IMR-90 (cell line): ENCODE measurements at regions not wholly inside any gene's neighbourhood (a gene's known extent, or its start where the extent isn't known, plus 50 kb on each side); places are given as distances from the start of the nearest gene placed in this dataset.

Experiments
- ATAC-seq: fragments of 200-7000 bp; cut with Tn5 transposase; 2 replicates; pipeline ENCODE4 v1.9.1; 2020; ENCODE audit warnings: low read depth, mild to moderate bottlenecking, moderate library complexity
- BruUV-seq: library from RNA; stranded (reverse); fragments of 400-500 nt; replicated peaks from 2 replicates; lab custom pipeline; 2021; lab: Mats Ljungman, UMichigan
- CTCF ChIA-PET: fragments of 300-600 bp; formaldehyde crosslinking; extraction: SDS; loops from one replicate; lab custom pipeline; 2021; ENCODE audit warnings: antibody characterized with exemption; lab: Yijun Ruan, JAX
- POLR2A ChIA-PET: fragments of 300-600 bp; sonication (Branson Sonifier 250); formaldehyde crosslinking; loops from one replicate; lab custom pipeline; 2022; ENCODE audit warnings: antibody characterized with exemption; ENCODE audit not compliant: unreplicated experiment; lab: Charles Lee
- DNase-seq: peaks from one replicate; pipeline ENCODE4 v3.0.0; 2013
- H2AFZ ChIP-seq: replicated peaks from 2 replicates; pipeline ENCODE3; 2013; ENCODE audit warnings: low read length, mild to moderate bottlenecking; ENCODE audit not compliant: poor library complexity
- H2AK5ac ChIP-seq: 2 replicates; pipeline ENCODE4 v1.6.1; 2013; ENCODE audit warnings: low read depth, low read length, inconsistent platforms
- H2AK9ac ChIP-seq: replicated peaks from 2 replicates; pipeline ENCODE3; 2013; ENCODE audit warnings: mild to moderate bottlenecking, low read depth, low read length, moderate library complexity; ENCODE audit not compliant: poor library complexity
- H2BK120ac ChIP-seq: 2 replicates; pipeline ENCODE4 v1.6.1; 2013; ENCODE audit warnings: low read depth, low read length, inconsistent platforms
- H2BK15ac ChIP-seq: 3 replicates; pipeline ENCODE4 v1.6.1; 2013; ENCODE audit warnings: low read depth, low read length, inconsistent platforms
- H2BK20ac ChIP-seq: 2 replicates; pipeline ENCODE4 v1.6.1; 2013; ENCODE audit warnings: low read depth, mild to moderate bottlenecking, inconsistent platforms, low read length, moderate library complexity
- H2BK5ac ChIP-seq: 2 replicates; pipeline ENCODE4 v1.6.1; 2013; ENCODE audit warnings: mild to moderate bottlenecking, low read depth, low read length, inconsistent platforms; ENCODE audit not compliant: poor library complexity, severe bottlenecking
- H3K14ac ChIP-seq: replicated peaks from 2 replicates; pipeline ENCODE4 v1.6.1; 2013; ENCODE audit warnings: low read depth, low read length, inconsistent platforms
- H3K18ac ChIP-seq: 2 replicates; pipeline ENCODE4 v1.6.1; 2013; ENCODE audit warnings: low read depth, low read length, control low read depth
- H3K23ac ChIP-seq: 2 replicates; pipeline ENCODE4 v1.6.1; 2013; ENCODE audit warnings: low read depth, low read length, inconsistent platforms
- H3K27ac ChIP-seq: 2 replicates; pipeline ENCODE4 v1.5.1; 2013; ENCODE audit warnings: mild to moderate bottlenecking, control low read depth, low read length; ENCODE audit not compliant: insufficient read depth
- H3K27me3 ChIP-seq: 2 replicates; pipeline ENCODE4 v1.6.1; 2013; ENCODE audit warnings: low read length; ENCODE audit not compliant: control insufficient read depth, insufficient read depth
- H3K36me3 ChIP-seq: 2 replicates; pipeline ENCODE4 v1.6.1; 2013; ENCODE audit warnings: low read length, mixed read lengths; ENCODE audit not compliant: control insufficient read depth, insufficient read depth
- H3K4ac ChIP-seq: 2 replicates; pipeline ENCODE4 v1.6.1; 2013; ENCODE audit warnings: low read depth, low read length, inconsistent platforms
- H3K4me1 ChIP-seq: 2 replicates; pipeline ENCODE4 v1.6.1; 2013; ENCODE audit warnings: low read length, mixed read lengths; ENCODE audit not compliant: control insufficient read depth, insufficient read depth
- H3K4me2 ChIP-seq: 2 replicates; pipeline ENCODE4 v1.6.1; 2013; ENCODE audit warnings: low read depth, mild to moderate bottlenecking, control low read depth, low read length, moderate library complexity
- H3K4me3 ChIP-seq: 2 replicates; pipeline ENCODE4 v1.5.1; 2013; ENCODE audit warnings: low read depth, mild to moderate bottlenecking, control low read depth, low read length, moderate library complexity; ENCODE audit not compliant: insufficient read depth
- H3K56ac ChIP-seq: 2 replicates; pipeline ENCODE4 v1.6.1; 2013; ENCODE audit warnings: low read length, inconsistent platforms; ENCODE audit not compliant: insufficient read depth; ENCODE audit errors: extremely low read depth
- H3K79me1 ChIP-seq, 2 experiments: 2 replicates each; pipeline ENCODE4 v1.6.1; 2013; ENCODE audit warnings: low read length in 2 of 2, inconsistent platforms in 1 of 2, low read depth in 1 of 2
- H3K9ac ChIP-seq: 2 replicates; pipeline ENCODE4 v1.6.1; 2013; ENCODE audit warnings: low read depth, low read length, control low read depth
- H3K9me1 ChIP-seq: 2 replicates; pipeline ENCODE4 v1.6.1; 2013; ENCODE audit warnings: low read length, inconsistent platforms; ENCODE audit not compliant: insufficient read depth
- H3K9me3 ChIP-seq: 2 replicates; pipeline ENCODE4 v1.6.1; 2013; ENCODE audit warnings: low read length; ENCODE audit not compliant: control insufficient read depth, insufficient read depth
- H4K20me1 ChIP-seq: 2 replicates; pipeline ENCODE4 v1.6.1; 2013; ENCODE audit warnings: low read length, inconsistent platforms; ENCODE audit not compliant: insufficient read depth
- H4K5ac ChIP-seq: 2 replicates; pipeline ENCODE4 v1.6.1; 2013; ENCODE audit warnings: mild to moderate bottlenecking, low read depth, low read length, control low read depth
- H4K8ac ChIP-seq, 2 experiments: 2 replicates each; pipeline ENCODE4 v1.6.1; 2013; ENCODE audit warnings: low read depth in 2 of 2, low read length in 2 of 2, control low read depth in 1 of 2, inconsistent platforms in 1 of 2
- H4K91ac ChIP-seq: 2 replicates; pipeline ENCODE4 v1.6.1; 2013; ENCODE audit warnings: low read depth, low read length, inconsistent platforms; ENCODE audit not compliant: insufficient read depth
- CHD1 ChIP-seq: IDR thresholded peaks from 2 replicates; pipeline ENCODE4 v1.6.1; 2012; ENCODE audit warnings: low read depth, low read length, improper control_type of control experiment
- FOS ChIP-seq: fragments of 150-350 bp; IDR thresholded peaks from 2 replicates; pipeline ENCODE4 v1.6.1; 2016; ENCODE audit warnings: low read depth, low read length
- MAZ ChIP-seq: IDR thresholded peaks from 2 replicates; pipeline ENCODE4 v1.6.1; 2012; ENCODE audit warnings: low read depth, mild to moderate bottlenecking, low read length, improper control_type of control experiment, moderate library complexity, borderline replicate concordance
- MXI1 ChIP-seq: IDR thresholded peaks from 2 replicates; pipeline ENCODE4 v1.6.1; 2012; ENCODE audit warnings: low read depth, mild to moderate bottlenecking, low read length, moderate library complexity, borderline replicate concordance
- RAD21 ChIP-seq: IDR thresholded peaks from 2 replicates; pipeline ENCODE4 v1.6.1; 2012; ENCODE audit warnings: low read length, improper control_type of control experiment
- USF2 ChIP-seq: fragments of 150-350 bp; IDR thresholded peaks from 2 replicates; pipeline ENCODE4 v1.6.1; 2017; ENCODE audit warnings: mild to moderate bottlenecking, antibody characterized with exemption, low read length, low read depth
- WGBS, 2 experiments: methylation state at CpG; one replicate each; pipeline versions ENCODE4 v1.1.5 to v1.1.7; 2013; ENCODE audit warnings: missing lambda C conversion rate in 2 of 2; ENCODE audit not compliant: insufficient read length in 1 of 2; ENCODE audit errors: extremely low coverage in 2 of 2; 5-methylcytosine and 5-hydroxymethylcytosine counted together
- dilution Hi-C: fragments of 300-500 bp; cut with HindIII; formaldehyde crosslinking; loops from one replicate; pipeline ENCODE4 v1.14.3; 2018; ENCODE audit warnings: low sequenced_read_pairs; ENCODE audit not compliant: unreplicated experiment
- in situ Hi-C: fragments of 300-500 bp; cut with MboI; formaldehyde crosslinking; loops from 3 replicates; pipeline ENCODE4 v1.14.3; 2019; ENCODE audit warnings: low sequenced_read_pairs, inconsistent platforms, mixed read lengths
- intact Hi-C: fragments of 100-400 bp; cut with micrococcal nuclease; formaldehyde crosslinking; loops from 2 replicates; pipeline ENCODE4 v1.10.0; 2022

DNA sequence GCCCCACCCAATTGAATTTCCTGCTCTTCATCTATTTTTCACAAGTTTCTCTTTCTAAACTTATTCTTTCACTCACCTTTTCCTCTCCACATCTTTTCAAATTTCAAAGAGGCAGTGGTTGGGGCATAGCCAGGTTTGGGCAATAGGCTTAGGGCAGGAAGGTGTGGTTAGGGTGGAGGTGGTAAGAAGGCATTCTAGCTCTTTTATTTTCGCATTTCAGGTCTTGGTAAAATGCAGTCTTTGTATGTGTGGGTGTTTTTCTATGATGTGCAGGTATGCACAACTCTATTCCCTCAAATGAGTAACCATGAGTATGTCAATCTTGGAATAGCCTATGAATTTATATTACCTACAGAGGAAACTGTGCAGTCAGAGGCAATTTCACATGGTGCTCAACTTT, 129.8 kb upstream of the IFNE start:
- Histone ChIP-seq H4K8ac (no peak overlapping the region), H3K27me3 (no peaks in the 10 kb centered on the region), H2BK120ac (no peak overlapping the region), H3K27ac (no peak overlapping the region), H3K4me3 (no peak overlapping the region), H3K36me3 (no peaks in the 10 kb centered on the region), H3K23ac (no peak overlapping the region), H3K18ac (no peak overlapping the region), H3K4me2 (no peak overlapping the region), H2AFZ (no peak overlapping the region), H3K9ac (no peak overlapping the region), H3K9me1 (peaks cover 10% of the 10 kb centered on the region), H2BK20ac (no peak overlapping the region), H4K20me1 (no peaks in the 10 kb centered on the region), H3K14ac (no peak overlapping the region; the same call in 1 of the 2 replicates), H2BK15ac (no peak overlapping the region), H3K4me1 (peaks cover 7% of the 10 kb centered on the region), H3K79me1 (peaks cover 0 to 3% of the 10 kb centered on the region in 2 experiments; a peak in 1 of 4 replicates), H3K56ac (no peak overlapping the region), H3K9me3 (no peaks in the 10 kb centered on the region), H2AK5ac (no peak overlapping the region), H2AK9ac (no peak overlapping the region), H2BK5ac (no peak overlapping the region), H4K91ac (no peak overlapping the region), H3K4ac (no peak overlapping the region), H4K5ac (no peak overlapping the region)
- WGBS, 2 experiments = no CpG with 5 or more reads among the region's 1 CpG
- in situ Hi-C loops = no loop called here
- TF ChIP-seq FOS = no peak
- TF ChIP-seq MAZ = no peak
- TF ChIP-seq RAD21 = no peak
- TF ChIP-seq MXI1 = no peak
- no peak for TF ChIP-seq USF2
- no peak for TF ChIP-seq CHD1
- ChIA-PET POLR2A (no interaction called here), CTCF (no interaction called here)
- dilution Hi-C loops = no loop called here
- no TSS peak for BruUV-seq
- ATAC-seq (no peak), DNase-seq (no peak)
- intact Hi-C loops = no loop called here
